HFFc6 (cell line): ENCODE measurements at regions not wholly inside any gene's neighbourhood (a gene's known extent, or its start where the extent isn't known, plus 50 kb on each side); places are given as distances from the start of the nearest gene placed in this dataset.
A peak's percentile ranks its signal among the peaks of the same experiment; 100 is the strongest.
"Not testable (repeated sequence)": the region's sequence is repeated elsewhere in the genome, so short reads cannot be mapped to it uniquely, and the experiment has no call there.

ENCODE experiments used
- DNase-seq: peaks from one replicate; pipeline ENCODE4 v3.0.0-alpha.2; 2018
- H3K27ac Mint-ChIP-seq: 2 replicates; pipeline ENCODE4 v1.8.0; 2020; ENCODE audit warnings: mild to moderate bottlenecking, mixed read lengths
- H3K27me3 Mint-ChIP-seq: 2 replicates; pipeline ENCODE4 v1.8.0; 2021; ENCODE audit warnings: mild to moderate bottlenecking, moderate library complexity, mixed read lengths; ENCODE audit not compliant: insufficient read depth
- H3K36me3 Mint-ChIP-seq: 2 replicates; pipeline ENCODE4 v1.8.0; 2021; ENCODE audit warnings: low read depth, mixed read lengths
- H3K4me1 Mint-ChIP-seq: 2 replicates; pipeline ENCODE4 v1.8.0; 2020; ENCODE audit warnings: low read depth, mixed read lengths
- H3K4me3 Mint-ChIP-seq: 2 replicates; pipeline ENCODE4 v1.8.0; 2020; ENCODE audit warnings: mild to moderate bottlenecking, moderate library complexity, mixed read lengths
- H3K9me3 Mint-ChIP-seq: 2 replicates; pipeline ENCODE4 v1.8.0; 2020; ENCODE audit warnings: mild to moderate bottlenecking, mixed read lengths
- CTCF ChIP-seq: fragments of 200-600 bp; sonication (generic); IDR thresholded peaks from 2 replicates; pipeline ENCODE4 v1.5.0; 2021; ENCODE audit warnings: antibody characterized with exemption, mild to moderate bottlenecking

GRCh38 chrX:551306-551705, 79.3 kb upstream of the SHOX start:
- Mint-ChIP-seq H3K9me3 (peaks cover 13% of the 10 kb centered on the region), H3K4me1 (peaks cover 13% of the 10 kb centered on the region), H3K27me3 (peaks cover 2% of the 10 kb centered on the region), H3K36me3 (peaks cover 5% of the 10 kb centered on the region; the same call in 1 of the 2 replicates), H3K27ac (no peak overlapping the region), H3K4me3 (no peak overlapping the region)
- no peak for TF ChIP-seq CTCF
- no peak for DNase-seq

- Mint-ChIP-seq H3K27me3 (peaks cover 2% of the 10 kb centered on the region), H3K9me3 (peaks cover 13% of the 10 kb centered on the region), H3K27ac (no peak overlapping the region), H3K36me3 (peaks cover 5% of the 10 kb centered on the region; the same call in 1 of the 2 replicates), H3K4me3 (no peak overlapping the region), H3K4me1 (peaks cover 11% of the 10 kb centered on the region)
- no peak for DNase-seq
- no peak for TF ChIP-seq CTCF
These were observed 78.1 kb upstream of the SHOX start for GRCh38 chrX:552496-552895.

GRCh38 chrX:554271-554670, 76.3 kb upstream of the SHOX start:
- peaks cover 11% of the 10 kb centered on the region for H3K4me1 Mint-ChIP-seq
- no peak for TF ChIP-seq CTCF
- no peak overlapping the region for H3K27ac Mint-ChIP-seq
- H3K27me3 Mint-ChIP-seq: peaks cover 4% of the 10 kb centered on the region
- DNase-seq: no peak
- peaks cover 5% of the 10 kb centered on the region; the same call in 1 of the 2 replicates for H3K36me3 Mint-ChIP-seq
- peaks cover 13% of the 10 kb centered on the region for H3K9me3 Mint-ChIP-seq
- no peak overlapping the region for H3K4me3 Mint-ChIP-seq

GRCh38 chrX:555725-556666, 74.6 kb upstream of the SHOX start:
- TF ChIP-seq CTCF: no peak
- Mint-ChIP-seq H3K36me3 (no peaks in the 10 kb centered on the region), H3K27ac (no peak overlapping the region)

GRCh38 chrX:557601-558000, 73.0 kb upstream of the SHOX start:
- H3K27ac Mint-ChIP-seq, H3K9me3 Mint-ChIP-seq, H3K36me3 Mint-ChIP-seq, DNase-seq, H3K27me3 Mint-ChIP-seq, H3K4me3 Mint-ChIP-seq: not testable (repeated sequence)
- peaks cover 11% of the 10 kb centered on the region for H3K4me1 Mint-ChIP-seq

More at GRCh38 chrX:555725-556666, 74.6 kb upstream of the SHOX start:
- DNase-seq: no peak
- Mint-ChIP-seq H3K4me3 (peak overlapping the region; percentile 58), H3K9me3 (no peaks in the 10 kb centered on the region; the same call in 1 of the 2 replicates), H3K27me3 (peaks cover 6% of the 10 kb centered on the region), H3K4me1 (peaks cover 11% of the 10 kb centered on the region)

- not testable (repeated sequence) for DNase-seq, H3K27me3 Mint-ChIP-seq, H3K4me3 Mint-ChIP-seq, H3K27ac Mint-ChIP-seq, H3K36me3 Mint-ChIP-seq, H3K9me3 Mint-ChIP-seq
- peaks cover 11% of the 10 kb centered on the region for H3K4me1 Mint-ChIP-seq
These were observed 71.3 kb upstream of the SHOX start for GRCh38 chrX:559282-559681.
